ENCODE measurements at regions not wholly inside any gene's neighbourhood (a gene's known extent, or its start where the extent isn't known, plus 50 kb on each side); places are given as distances from the start of the nearest gene placed in this dataset.

GRCh38 chr6:117840541-117840983 lies 66.5 kb upstream of the SLC35F1 start:
- TF ChIP-seq CTCF (IDR thresholded peaks at IDR 0.05 in 8 of 11, conservative IDR thresholded peaks at IDR 0.05 in 3 of 11) = peak in 1 of 11 experiments; percentile 13
- TF ChIP-seq POLR2AphosphoS5 (IDR thresholded peaks at IDR 0.05) = no peak
- no peak for TF ChIP-seq POLR2A (IDR thresholded peaks at IDR 0.05)

Data from spleen (tissue), 7 donors.